HEK293 (cell line): ENCODE measurements at regions not wholly inside any gene's neighbourhood (a gene's known extent, or its start where the extent isn't known, plus 50 kb on each side); places are given as distances from the start of the nearest gene placed in this dataset.

ENCODE experiments used
- CTCF ChIA-PET: fragments of 350-600 bp; formaldehyde crosslinking; extraction: SDS; loops from one replicate; lab custom pipeline; 2021; ENCODE audit warnings: antibody characterized with exemption; lab: Yijun Ruan, JAX
- POLR2A ChIA-PET: fragments of 300-600 bp; formaldehyde crosslinking; extraction: SDS; loops from one replicate; lab custom pipeline; 2020; ENCODE audit warnings: antibody characterized with exemption, inconsistent platforms; lab: Yijun Ruan, JAX
- H3K27ac ChIP-seq: fragments of 200-500 bp; sonication (Bioruptor generic); 2 replicates; pipeline ENCODE4 v1.5.1; 2014; ENCODE audit warnings: low read depth, low read length, control low read depth, inconsistent platforms; ENCODE audit errors: extremely low read depth
- H3K36me3 ChIP-seq, 2 experiments: fragments of 200-500 bp in 1 of 2; sonication (Bioruptor generic) in 1 of 2; 1 replicate in 1 of 2; 2 replicates in 1 of 2; pipeline ENCODE4 v1.5.1; 2014 to 2017; ENCODE audit warnings: inconsistent platforms in 2 of 2, low read length in 2 of 2; ENCODE audit not compliant: control insufficient read depth in 2 of 2, insufficient read depth in 1 of 2
- H3K4me1 ChIP-seq: fragments of 200-500 bp; sonication (Bioruptor generic); 2 replicates; pipeline ENCODE4 v1.5.1; 2014; ENCODE audit warnings: mild to moderate bottlenecking, low read length, inconsistent platforms; ENCODE audit not compliant: control insufficient read depth, insufficient read depth
- H3K4me3 ChIP-seq: 2 replicates; pipeline ENCODE4 v1.5.1; 2011; ENCODE audit warnings: low read depth, mild to moderate bottlenecking, control low read depth, low read length, moderate library complexity
- H3K9me3 ChIP-seq: fragments of 200-500 bp; sonication (Bioruptor generic); 2 replicates; pipeline ENCODE4 v1.5.1; 2014; ENCODE audit warnings: low read depth, low read length, inconsistent platforms; ENCODE audit not compliant: control insufficient read depth, insufficient read depth
- BCL11B ChIP-seq: fragments of 450-650 bp; formaldehyde crosslinking; IDR thresholded peaks from 2 replicates; pipeline ENCODE4 v1.5.1; 2016; ENCODE audit warnings: low read depth, missing biosample characterization, missing genetic modification characterization
- ELK4 ChIP-seq: IDR thresholded peaks from 2 replicates; pipeline ENCODE4 v1.6.1; 2011; ENCODE audit warnings: mild to moderate bottlenecking, low read depth, low read length, borderline replicate concordance
- GLI4 ChIP-seq: fragments of 450-650 bp; formaldehyde crosslinking; IDR thresholded peaks from 2 replicates; pipeline ENCODE4 v1.5.1; 2016; ENCODE audit warnings: missing biosample characterization, missing genetic modification characterization
- GLIS1 ChIP-seq: fragments of 450-650 bp; formaldehyde crosslinking; IDR thresholded peaks from 2 replicates; pipeline ENCODE4 v1.5.1; 2016; ENCODE audit warnings: missing biosample characterization, missing genetic modification characterization
- HOXA7 ChIP-seq: sonication (generic); formaldehyde crosslinking; IDR thresholded peaks from 2 replicates; pipeline ENCODE4 v1.8.1; 2022; ENCODE audit warnings: missing genetic modification reagents, borderline replicate concordance
- HOXC10 ChIP-seq: sonication (generic); formaldehyde crosslinking; IDR thresholded peaks from 2 replicates; pipeline ENCODE4 v1.8.1; 2023; ENCODE audit warnings: mild to moderate bottlenecking, missing genetic modification reagents
- INSM2 ChIP-seq: fragments of 450-650 bp; formaldehyde crosslinking; IDR thresholded peaks from 2 replicates; pipeline ENCODE4 v1.5.1; 2016; ENCODE audit warnings: missing biosample characterization, missing genetic modification characterization
- KLF1 ChIP-seq: fragments of 450-650 bp; formaldehyde crosslinking; IDR thresholded peaks from 2 replicates; pipeline ENCODE4 v1.5.1; 2016; ENCODE audit warnings: missing biosample characterization, missing genetic modification characterization
- MEIS1 ChIP-seq: sonication (generic); formaldehyde crosslinking; IDR thresholded peaks from 2 replicates; pipeline ENCODE4 v1.8.1; 2022; ENCODE audit warnings: missing genetic modification reagents, mild to moderate bottlenecking, borderline replicate concordance
- OVOL3 ChIP-seq: fragments of 450-650 bp; formaldehyde crosslinking; IDR thresholded peaks from 2 replicates; pipeline ENCODE4 v1.5.1; 2016; ENCODE audit warnings: missing biosample characterization, missing genetic modification characterization
- PRDM1 ChIP-seq: fragments of 450-650 bp; formaldehyde crosslinking; IDR thresholded peaks from 2 replicates; pipeline ENCODE4; 2016; ENCODE audit warnings: missing biosample characterization, missing genetic modification characterization
- PRDM10 ChIP-seq: fragments of 450-650 bp; formaldehyde crosslinking; IDR thresholded peaks from 2 replicates; pipeline ENCODE4 v1.5.1; 2016; ENCODE audit warnings: missing biosample characterization, missing genetic modification characterization
- SCRT1 ChIP-seq: fragments of 450-650 bp; formaldehyde crosslinking; IDR thresholded peaks from 2 replicates; pipeline ENCODE4 v1.5.1; 2016; ENCODE audit warnings: missing biosample characterization, missing genetic modification characterization, borderline replicate concordance
- SCRT2 ChIP-seq: fragments of 450-650 bp; formaldehyde crosslinking; IDR thresholded peaks from 2 replicates; pipeline ENCODE4 v1.5.1; 2016; ENCODE audit warnings: missing biosample characterization, missing genetic modification characterization
- TCF7L2 ChIP-seq: IDR thresholded peaks from 2 replicates; pipeline ENCODE4 v1.6.1; 2011; ENCODE audit warnings: low read depth, mild to moderate bottlenecking, inconsistent platforms, low read length, moderate library complexity, borderline replicate concordance
- ZNF18 ChIP-seq: fragments of 450-650 bp; formaldehyde crosslinking; IDR thresholded peaks from 2 replicates; pipeline ENCODE4 v1.5.1; 2016; ENCODE audit warnings: missing biosample characterization, missing genetic modification characterization
- ZNF202 ChIP-seq: fragments of 450-650 bp; formaldehyde crosslinking; IDR thresholded peaks from 2 replicates; pipeline ENCODE4 v1.5.1; 2016; ENCODE audit warnings: missing biosample characterization, missing genetic modification characterization, borderline replicate concordance
- ZNF223 ChIP-seq: fragments of 450-650 bp; formaldehyde crosslinking; IDR thresholded peaks from 2 replicates; pipeline ENCODE4 v1.5.1; 2016; ENCODE audit warnings: missing biosample characterization, missing genetic modification characterization
- ZNF239 ChIP-seq: fragments of 450-650 bp; formaldehyde crosslinking; IDR thresholded peaks from 2 replicates; pipeline ENCODE4 v1.5.1; 2016; ENCODE audit warnings: missing biosample characterization, missing genetic modification characterization
- ZNF529 ChIP-seq: fragments of 450-650 bp; formaldehyde crosslinking; IDR thresholded peaks from 2 replicates; pipeline ENCODE4 v1.5.1; 2017; ENCODE audit warnings: missing genetic modification characterization, missing biosample characterization; ENCODE audit not compliant: insufficient replicate concordance
- ZNF558 ChIP-seq: fragments of 450-650 bp; formaldehyde crosslinking; IDR thresholded peaks from 2 replicates; pipeline ENCODE4 v1.5.1; 2016; ENCODE audit warnings: missing biosample characterization, missing genetic modification characterization
- ZNF561 ChIP-seq: fragments of 450-650 bp; IDR thresholded peaks from 2 replicates; pipeline ENCODE4 v1.5.1; 2018; ENCODE audit warnings: missing biosample characterization, missing genetic modification characterization, borderline replicate concordance
- ZNF629 ChIP-seq: fragments of 450-650 bp; formaldehyde crosslinking; IDR thresholded peaks from 2 replicates; pipeline ENCODE4 v1.5.1; 2017; ENCODE audit warnings: missing biosample characterization, missing genetic modification characterization
- ZNF701 ChIP-seq: fragments of 450-650 bp; formaldehyde crosslinking; IDR thresholded peaks from 2 replicates; pipeline ENCODE4 v1.5.1; 2016; ENCODE audit warnings: missing biosample characterization, missing genetic modification characterization
- ZNF704 ChIP-seq: fragments of 450-650 bp; formaldehyde crosslinking; IDR thresholded peaks from 2 replicates; pipeline ENCODE4 v1.5.1; 2016; ENCODE audit warnings: missing biosample characterization, missing genetic modification characterization
- ZNF76 ChIP-seq: fragments of 450-650 bp; formaldehyde crosslinking; IDR thresholded peaks from 2 replicates; pipeline ENCODE4; 2016; ENCODE audit warnings: low read depth, missing biosample characterization, missing genetic modification characterization, borderline replicate concordance
- ZNF785 ChIP-seq: fragments of 450-650 bp; formaldehyde crosslinking; IDR thresholded peaks from 2 replicates; pipeline ENCODE4 v1.5.1; 2016; ENCODE audit warnings: missing biosample characterization, missing genetic modification characterization
- ZNF843 ChIP-seq: fragments of 450-650 bp; formaldehyde crosslinking; IDR thresholded peaks from 2 replicates; pipeline ENCODE4 v1.5.1; 2016; ENCODE audit warnings: missing biosample characterization, missing genetic modification characterization

GRCh38 chr7:46989247-46989646, 592.7 kb downstream of the TNS3 start:
- no peaks in the 10 kb centered on the region for H3K9me3 ChIP-seq
- H3K27ac ChIP-seq, result no peak overlapping the region
- ChIA-PET CTCF (no interaction called here), POLR2A (no interaction called here)
- no peak overlapping the region for H3K4me3 ChIP-seq
- H3K36me3 ChIP-seq, result no peaks in the 10 kb centered on the region
- H3K4me1 ChIP-seq, result no peaks in the 10 kb centered on the region
- TF ChIP-seq BCL11B (tag by site-specific recombination) (no peak), ZNF202 (tag by site-specific recombination) (no peak), ZNF18 (tag by site-specific recombination) (no peak), INSM2 (no peak), KLF1 (tag by site-specific recombination) (no peak), ZNF529 (no peak), PRDM1 (no peak), ZNF785 (tag by site-specific recombination) (no peak), ZNF701 (tag by site-specific recombination) (no peak), MEIS1 (CRISPR knock-in tag) (no peak), TCF7L2 (no peak)

- Histone ChIP-seq H3K4me3 (no peak overlapping the region), H3K36me3 (no peaks in the 10 kb centered on the region), H3K27ac (no peak overlapping the region), H3K4me1 (no peaks in the 10 kb centered on the region), H3K9me3 (no peaks in the 10 kb centered on the region)
- ChIA-PET POLR2A (no interaction called here), CTCF (no interaction called here)
- TF ChIP-seq PRDM10 (tag by site-specific recombination) (no peak), ZNF223 (tag by site-specific recombination) (no peak), GLIS1 (no peak), HOXA7 (no peak), SCRT1 (no peak), ZNF239 (tag by site-specific recombination) (no peak), ZNF629 (tag by site-specific recombination) (no peak), OVOL3 (tag by site-specific recombination) (no peak), ZNF76 (no peak), ZNF561 (tag by site-specific recombination) (no peak), ZNF704 (tag by site-specific recombination) (no peak), HOXC10 (CRISPR knock-in tag) (no peak), ZNF843 (tag by site-specific recombination) (no peak), ELK4 (no peak), GLI4 (no peak), SCRT2 (tag by site-specific recombination) (no peak), ZNF558 (tag by site-specific recombination) (no peak)
These were observed 599.0 kb downstream of the TNS3 start for GRCh38 chr7:46982928-46983327.
